EL (cell line): ENCODE measurements at regions not wholly inside any gene's neighbourhood (a gene's known extent, or its start where the extent isn't known, plus 50 kb on each side); places are given as distances from the start of the nearest gene placed in this dataset.
"Not testable (repeated sequence)": the region's sequence is repeated elsewhere in the genome, so short reads cannot be mapped to it uniquely, and the experiment has no call there.

Source experiments
- DNase-seq: peaks from one replicate; pipeline ENCODE4 v3.0.0-alpha.2; 2016

GRCh38 chr4:142897518-142897917 lies 51.4 kb upstream of the INPP4B start:
- DNase-seq: not testable (repeated sequence)

DNA sequence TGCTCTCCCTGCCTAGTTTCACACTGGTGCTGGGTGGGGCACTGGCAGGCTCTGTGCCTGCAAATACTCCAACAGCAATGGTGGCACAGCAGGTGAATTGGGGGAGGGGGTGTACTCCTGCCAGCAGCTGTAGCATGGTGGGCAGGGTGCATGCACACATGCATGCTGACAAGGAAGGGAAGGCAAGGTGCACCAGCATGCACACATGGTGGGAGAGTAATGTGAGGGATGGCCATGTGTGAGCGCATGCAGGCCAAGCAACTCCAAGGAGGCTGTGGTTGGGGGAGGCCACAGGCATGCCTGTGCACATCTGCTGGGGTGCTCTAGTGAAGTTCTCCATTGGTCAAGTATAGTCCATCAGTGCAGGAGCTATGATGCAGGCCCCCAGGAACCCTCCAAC lies 54.5 kb upstream of the INPP4B start:
- DNase-seq: no peak

DNA sequence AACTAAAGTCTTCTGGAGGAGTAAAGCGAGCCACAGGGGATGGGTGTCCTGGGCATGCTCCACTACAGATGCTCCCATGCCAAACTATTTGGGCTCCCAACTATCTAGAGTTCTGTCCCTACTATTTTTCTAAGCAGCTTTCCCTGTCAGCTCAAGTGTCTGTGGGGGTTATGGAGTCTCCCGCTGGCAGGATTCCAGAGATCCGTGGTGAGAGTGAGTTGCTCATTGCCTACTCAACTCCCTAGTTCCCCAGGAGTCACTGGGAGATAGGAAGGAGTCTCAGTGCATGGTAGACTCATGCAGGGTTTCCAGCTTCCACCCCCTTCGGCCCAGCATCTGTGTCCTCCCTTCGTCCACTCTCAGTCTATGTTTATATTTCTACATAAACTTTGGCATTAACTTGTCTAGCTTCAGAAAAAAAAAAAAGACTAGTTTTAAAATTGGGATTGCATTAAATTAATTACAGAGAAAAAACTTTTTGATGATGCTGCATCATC lies 55.1 kb upstream of the INPP4B start:
- peak; percentile 46 for DNase-seq

- not testable (repeated sequence) for DNase-seq
Measured at GRCh38 chr4:142903617-142904016, 57.5 kb upstream of the INPP4B start.

DNA sequence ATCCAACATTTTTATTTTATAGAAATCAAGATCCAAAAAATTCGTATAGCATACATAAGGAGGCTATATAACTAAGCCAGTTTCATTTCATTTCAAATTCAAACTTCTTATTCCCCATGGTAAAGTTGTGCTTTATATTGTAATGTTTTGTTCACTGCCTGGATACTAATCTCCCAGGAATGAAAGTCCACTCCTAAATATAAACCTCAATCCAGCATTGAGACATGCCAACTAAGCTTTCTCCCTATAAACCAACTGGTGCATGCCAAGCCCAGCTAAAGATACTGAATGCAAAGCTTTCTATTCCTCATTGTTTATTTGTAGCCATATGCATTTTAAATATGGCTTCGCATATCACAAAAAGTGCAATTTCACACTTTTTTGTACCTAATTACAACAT lies 63.8 kb upstream of the INPP4B start:
- DNase-seq: no peak

DNA sequence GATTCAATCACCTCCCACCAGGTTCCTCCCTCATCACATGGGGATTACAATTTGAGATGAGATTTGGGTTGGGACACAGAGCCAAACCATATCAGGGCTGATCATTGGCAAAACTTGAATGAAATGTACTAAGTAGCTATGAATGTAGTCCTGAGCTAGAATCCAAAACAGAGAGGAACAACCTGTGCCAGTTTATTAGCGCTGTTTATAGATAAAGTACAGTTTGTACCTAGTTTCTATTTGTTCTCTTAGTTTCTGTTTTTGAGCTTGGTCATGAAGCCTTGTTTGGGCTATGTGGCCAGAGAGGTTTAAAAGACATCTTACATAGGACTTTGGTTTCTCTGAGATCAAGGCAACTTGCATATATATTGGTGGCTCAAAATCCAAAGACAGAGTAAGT lies 66.9 kb upstream of the INPP4B start:
- no peak for DNase-seq

- peak; percentile 13 for DNase-seq
Measured at GRCh38 chr4:142913461-142914030, 67.4 kb upstream of the INPP4B start.

DNA sequence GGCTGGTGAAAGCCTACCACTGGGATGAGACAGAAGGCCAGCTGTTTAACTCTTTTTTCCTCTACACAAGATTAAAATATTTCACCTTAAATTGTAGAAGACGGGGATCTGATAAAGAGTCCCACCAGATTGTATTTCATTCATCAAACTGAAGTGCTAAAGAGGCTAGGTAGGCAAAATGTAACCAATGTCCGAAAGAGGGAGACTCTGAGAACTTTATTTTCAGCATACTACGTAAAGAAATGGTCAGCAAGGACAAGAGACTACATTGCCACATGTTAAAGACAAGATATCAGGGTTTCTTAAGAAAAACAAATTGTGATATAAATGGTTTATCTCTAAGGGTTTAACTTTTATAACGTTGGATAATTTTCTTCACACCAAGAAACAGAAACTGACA lies 71.6 kb upstream of the INPP4B start:
- no peak for DNase-seq

DNA sequence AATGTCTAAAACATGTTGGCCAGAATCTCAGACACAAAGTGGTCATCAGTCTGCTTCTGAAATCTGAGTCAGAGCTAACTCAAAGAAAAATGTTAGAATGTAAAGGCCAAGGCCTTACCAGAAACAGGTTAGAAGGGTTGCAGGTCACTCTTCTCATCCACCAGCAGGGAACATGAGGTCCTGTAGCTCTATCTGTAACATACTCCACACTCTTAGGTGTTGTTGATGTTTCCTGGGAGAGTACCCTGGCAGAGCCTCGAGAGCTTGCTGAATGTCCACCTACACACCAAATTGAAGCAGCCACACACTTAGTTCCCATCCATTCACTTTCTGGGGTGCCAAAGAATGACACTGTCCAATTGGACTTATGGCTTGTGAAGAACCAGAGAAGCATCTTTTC lies 76.6 kb upstream of the INPP4B start:
- DNase-seq: no peak

- no peak for DNase-seq
Measured at GRCh38 chr4:142923619-142924018, 77.5 kb upstream of the INPP4B start.

GRCh38 chr4:142925161-142925560 lies 79.1 kb upstream of the INPP4B start:
- DNase-seq: peak; percentile 2

- no peak for DNase-seq
Measured at GRCh38 chr4:142927721-142928120, 81.6 kb upstream of the INPP4B start.

DNA sequence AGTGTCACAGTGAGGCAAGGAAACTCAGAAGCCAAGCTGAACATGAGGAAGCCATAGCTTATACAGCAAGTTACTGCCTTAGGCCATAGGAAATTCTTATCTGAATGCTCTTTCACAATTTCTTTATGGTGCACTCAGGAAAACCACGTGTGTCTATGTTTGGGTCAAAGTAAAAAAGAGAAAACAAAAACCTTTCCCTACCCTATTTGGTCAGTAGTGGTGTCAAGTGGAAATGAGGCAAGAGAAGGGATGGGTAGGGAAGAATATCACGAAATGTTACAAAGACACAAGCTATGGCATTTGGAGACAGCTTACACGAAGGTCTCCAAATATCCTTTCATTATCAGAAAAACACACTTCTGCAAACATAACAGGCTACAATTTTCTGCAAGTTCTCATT lies 83.4 kb upstream of the INPP4B start:
- DNase-seq: no peak

- DNase-seq: no peak
Measured at GRCh38 chr4:142933207-142933606, 87.1 kb upstream of the INPP4B start.

GRCh38 chr4:142940425-142941330 lies 94.6 kb upstream of the INPP4B start:
- DNase-seq: no peak

- no peak for DNase-seq
Measured at GRCh38 chr4:142944565-142944964, 98.5 kb upstream of the INPP4B start.

GRCh38 chr4:142952821-142953580 lies 106.9 kb upstream of the INPP4B start:
- DNase-seq: no peak

GRCh38 chr4:142954415-142954814 lies 108.3 kb upstream of the INPP4B start:
- DNase-seq: no peak

- DNase-seq: no peak
Measured at GRCh38 chr4:142955501-142955900, 109.4 kb upstream of the INPP4B start.

DNA sequence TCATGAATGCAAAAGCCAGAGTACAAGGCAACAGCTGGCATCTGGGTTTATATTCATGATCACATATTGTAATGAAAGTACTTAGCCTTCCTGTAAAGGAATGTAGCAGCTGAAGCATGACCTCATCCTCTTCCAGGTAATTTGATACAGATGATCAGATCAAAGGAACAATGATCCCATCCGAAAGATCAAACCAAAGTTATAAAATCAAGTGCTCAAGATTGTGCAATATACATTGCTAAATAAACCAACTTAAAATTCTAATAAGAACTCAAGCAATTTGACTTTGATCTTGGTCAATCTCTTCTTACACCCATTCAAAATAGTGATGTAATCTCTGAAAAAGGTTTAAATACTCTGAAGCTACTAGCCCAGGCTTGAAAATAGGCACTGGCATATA lies 113.1 kb upstream of the INPP4B start:
- peak; percentile 7 for DNase-seq

- no peak for DNase-seq
Measured at GRCh38 chr4:142960126-142960525, 114.0 kb upstream of the INPP4B start.

- no peak for DNase-seq
Measured at GRCh38 chr4:142960867-142961644, 115.0 kb upstream of the INPP4B start.

DNA sequence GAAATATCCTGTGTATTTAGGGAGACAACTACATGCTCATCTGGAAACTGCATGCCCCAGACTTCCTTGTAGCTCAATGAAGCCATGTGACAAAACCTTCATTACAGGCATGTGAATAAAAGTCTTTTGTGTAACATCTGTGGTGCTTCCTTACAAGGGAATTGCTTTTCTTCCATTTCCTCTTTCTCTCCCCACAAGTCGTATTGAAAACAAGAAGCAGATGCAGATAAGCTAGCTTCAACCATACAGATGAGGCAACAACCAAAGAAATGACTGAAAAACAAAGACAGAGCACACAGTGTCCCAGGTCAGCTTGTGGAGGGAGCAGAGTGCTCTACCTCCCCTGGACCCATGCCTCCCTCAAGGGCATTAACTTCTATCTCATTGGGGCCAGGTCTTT lies 115.8 kb upstream of the INPP4B start:
- DNase-seq: no peak
